Kidney (tissue), 13 donors: ENCODE measurements at regions not wholly inside any gene's neighbourhood (a gene's known extent, or its start where the extent isn't known, plus 50 kb on each side); places are given as distances from the start of the nearest gene placed in this dataset.

Source experiments
- DNase-seq, 5 donors: peaks; one replicate each; pipeline ENCODE4 v3.0.0-alpha.2; 2013 to 2020
- FAIRE-seq: peaks from 2 replicates; lab custom pipeline; 2012; peaks lifted over from hg19 to GRCh38; lab: Jason Lieb, UNC
- H3K27ac ChIP-seq, 2 donors: one replicate each; pipeline ENCODE4 v1.7.0; 2013; ENCODE audit warnings: low read depth in 2 of 2, low read length in 2 of 2, inconsistent platforms in 1 of 2
- H3K27me3 ChIP-seq: one replicate; pipeline ENCODE4 v1.7.1; 2013; ENCODE audit warnings: low read length, inconsistent platforms; ENCODE audit not compliant: control insufficient read depth, insufficient read depth
- H3K36me3 ChIP-seq, 3 donors: one replicate each; pipeline versions ENCODE4 v1.7.0 to v1.7.1; 2013; ENCODE audit warnings: low read length in 3 of 3, control low read depth in 1 of 3, inconsistent platforms in 1 of 3; ENCODE audit not compliant: insufficient read depth in 3 of 3, control insufficient read depth in 2 of 3
- H3K4me1 ChIP-seq, 3 donors: one replicate each; pipeline versions ENCODE4 v1.7.0 to v1.7.1; 2013; ENCODE audit warnings: low read length in 3 of 3, inconsistent platforms in 1 of 3, low read depth in 1 of 3; ENCODE audit not compliant: control insufficient read depth in 2 of 3, insufficient read depth in 2 of 3
- H3K4me3 ChIP-seq, 3 donors: one replicate each; pipeline versions ENCODE4 v1.7.0 to v1.8.1; 2013; ENCODE audit warnings: low read length in 3 of 3, control low read depth in 1 of 3, inconsistent platforms in 1 of 3
- H3K9ac ChIP-seq, 3 donors: one replicate each; pipeline versions ENCODE4 v1.7.0 to v1.7.1; 2013; ENCODE audit warnings: low read length in 3 of 3, control low read depth in 1 of 3, inconsistent platforms in 1 of 3
- H3K9me3 ChIP-seq, 3 donors: one replicate each; pipeline versions ENCODE4 v1.7.0 to v1.7.1; 2013; ENCODE audit warnings: low read length in 3 of 3, control low read depth in 1 of 3, inconsistent platforms in 1 of 3; ENCODE audit not compliant: control insufficient read depth in 2 of 3, insufficient read depth in 1 of 3
- intact Hi-C: fragments of 100-400 bp; cut with DNase I; formaldehyde crosslinking; loops from one replicate; pipeline ENCODE4 v1.11.1; 2022
- TF ChIP-seq, protein P1 (sequence below): IDR thresholded peaks from 3 replicates; pipeline ENCODE4 v1.5.1; 2012; ENCODE audit warnings: mild to moderate bottlenecking, moderate library complexity, borderline replicate concordance; ENCODE audit not compliant: insufficient read depth; ENCODE audit errors: extremely low read depth
- donor health status: control.
- donor health status: control.
- donor health status: control.
- donor health status: control.
- donor health status: control.
- donor health status: DM: yes; HTN: yes; CAD: no.
- donor health status: Normal renal cell carcinoma (clear cell type).

DNA sequence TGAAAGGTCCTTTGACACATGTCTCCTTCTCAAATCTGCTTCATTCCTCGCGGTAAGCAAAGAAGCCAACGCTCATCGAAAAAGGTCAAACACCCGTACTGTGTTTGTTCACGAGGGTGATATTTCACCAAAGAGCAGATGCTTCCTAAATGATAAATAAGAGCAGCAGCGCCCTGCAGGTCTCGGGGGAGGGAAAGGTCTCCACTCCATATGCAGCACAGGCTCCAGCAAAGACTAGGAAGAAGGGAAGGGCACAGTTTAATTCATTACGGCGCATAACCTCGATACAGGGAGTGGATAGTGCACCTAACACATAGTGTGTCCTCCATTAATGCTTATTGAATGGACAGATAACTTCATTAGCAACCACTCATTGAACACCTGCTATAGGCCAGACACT is 593.3 kb downstream of the CDK5RAP2 start:
- Histone ChIP-seq H3K27ac (no peak overlapping the region), H3K4me3 (no peak overlapping the region), H3K27me3 (no peaks in the 10 kb centered on the region), H3K4me1 (no peaks in the 10 kb centered on the region), H3K9me3 (no peaks in the 10 kb centered on the region), H3K9ac (no peak overlapping the region), H3K36me3 (no peaks in the 10 kb centered on the region)
- FAIRE-seq, result no peak
- TF ChIP-seq, protein P1, sequence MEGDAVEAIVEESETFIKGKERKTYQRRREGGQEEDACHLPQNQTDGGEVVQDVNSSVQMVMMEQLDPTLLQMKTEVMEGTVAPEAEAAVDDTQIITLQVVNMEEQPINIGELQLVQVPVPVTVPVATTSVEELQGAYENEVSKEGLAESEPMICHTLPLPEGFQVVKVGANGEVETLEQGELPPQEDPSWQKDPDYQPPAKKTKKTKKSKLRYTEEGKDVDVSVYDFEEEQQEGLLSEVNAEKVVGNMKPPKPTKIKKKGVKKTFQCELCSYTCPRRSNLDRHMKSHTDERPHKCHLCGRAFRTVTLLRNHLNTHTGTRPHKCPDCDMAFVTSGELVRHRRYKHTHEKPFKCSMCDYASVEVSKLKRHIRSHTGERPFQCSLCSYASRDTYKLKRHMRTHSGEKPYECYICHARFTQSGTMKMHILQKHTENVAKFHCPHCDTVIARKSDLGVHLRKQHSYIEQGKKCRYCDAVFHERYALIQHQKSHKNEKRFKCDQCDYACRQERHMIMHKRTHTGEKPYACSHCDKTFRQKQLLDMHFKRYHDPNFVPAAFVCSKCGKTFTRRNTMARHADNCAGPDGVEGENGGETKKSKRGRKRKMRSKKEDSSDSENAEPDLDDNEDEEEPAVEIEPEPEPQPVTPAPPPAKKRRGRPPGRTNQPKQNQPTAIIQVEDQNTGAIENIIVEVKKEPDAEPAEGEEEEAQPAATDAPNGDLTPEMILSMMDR, result no peak
- intact Hi-C loops, result no loop called here
- no peak for DNase-seq

- intact Hi-C loops, result no loop called here
- Histone ChIP-seq H3K27ac (no peak overlapping the region), H3K4me3 (no peak overlapping the region), H3K9ac (no peak overlapping the region), H3K9me3 (no peaks in the 10 kb centered on the region), H3K36me3 (no peaks in the 10 kb centered on the region), H3K27me3 (no peaks in the 10 kb centered on the region), H3K4me1 (no peaks in the 10 kb centered on the region)
- no peak for FAIRE-seq
- DNase-seq, result peak in 1 of 5 donors; percentile 26
- TF ChIP-seq, protein P1, result no peak
Measured at GRCh38 chr9:119986205-119986604, 593.8 kb downstream of the CDK5RAP2 start.

DNA sequence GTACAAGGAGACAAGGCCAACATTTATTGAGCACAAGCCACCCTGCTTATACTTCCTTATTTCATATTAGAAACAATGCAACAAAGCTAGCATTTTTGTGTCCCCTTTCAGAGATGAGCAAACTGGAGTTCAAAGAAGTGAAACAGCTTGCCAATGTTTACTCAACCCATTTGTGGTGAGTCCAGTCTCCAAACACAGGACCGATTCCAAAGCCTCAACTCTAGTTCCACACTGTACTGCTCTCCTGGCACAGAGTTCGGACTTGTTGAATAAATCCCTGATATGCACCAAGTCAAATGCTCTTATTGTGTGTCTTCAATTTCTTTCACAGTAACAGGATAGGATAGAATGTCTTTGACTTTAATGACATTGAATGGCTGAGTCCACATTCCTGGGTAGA is 604.8 kb upstream of the BRINP1 start:
- FAIRE-seq (no peak), DNase-seq (no peak)
- Histone ChIP-seq H3K36me3 (no peaks in the 10 kb centered on the region), H3K9ac (no peak overlapping the region), H3K4me1 (peaks cover 0 to under 1% (median 0%) of the 10 kb centered on the region in 3 donors), H3K27ac (no peak overlapping the region), H3K9me3 (no peaks in the 10 kb centered on the region), H3K4me3 (no peak overlapping the region), H3K27me3 (no peaks in the 10 kb centered on the region)
- intact Hi-C loops, result no loop called here
- TF ChIP-seq, protein P1, result no peak
